Transverse colon (tissue), 4 donors: ENCODE measurements at regions not wholly inside any gene's neighbourhood (a gene's known extent, or its start where the extent isn't known, plus 50 kb on each side); places are given as distances from the start of the nearest gene placed in this dataset.

Experiments
- DNase-seq: peaks from one replicate; pipeline ENCODE4 v3.0.0-alpha.2; 2019
- H3K27ac ChIP-seq, 4 donors: fragments of 200-600 bp; sonication (generic); 2 replicates each; pipeline ENCODE4 v1.5.1; 2016 to 2018; ENCODE audit warnings: inconsistent platforms in 4 of 4
- H3K27me3 ChIP-seq: fragments of 200-600 bp; sonication (generic); 2 replicates; pipeline ENCODE4 v1.5.1; 2017; ENCODE audit warnings: inconsistent platforms
- H3K36me3 ChIP-seq, 4 donors: fragments of 200-600 bp; sonication (generic); 2 replicates each; pipeline ENCODE4 v1.5.1; 2017 to 2019; ENCODE audit warnings: inconsistent platforms in 4 of 4
- H3K4me1 ChIP-seq, 4 donors: fragments of 200-600 bp; sonication (generic); 2 replicates each; pipeline ENCODE4 v1.5.1; 2017 to 2020; ENCODE audit warnings: inconsistent platforms in 4 of 4
- H3K4me3 ChIP-seq, 4 donors: fragments of 200-600 bp; sonication (generic); 1 replicate in 1 of 4; 2 replicates in 3 of 4; pipeline versions ENCODE4 v1.5.1 to v1.6.1; 2017 to 2019; ENCODE audit warnings: inconsistent platforms in 4 of 4
- H3K9me3 ChIP-seq, 2 donors: fragments of 200-600 bp; sonication (generic); 2 replicates each; pipeline ENCODE4 v1.5.1; 2017 to 2019; ENCODE audit warnings: inconsistent platforms in 2 of 2
- EP300 ChIP-seq: sonication (generic); formaldehyde crosslinking; IDR thresholded peaks from one replicate; pipeline ENCODE4 v1.6.1; 2017; ENCODE audit warnings: antibody characterized with exemption, low read depth
- POLR2A ChIP-seq: fragments of 450-650 bp; IDR thresholded peaks from one replicate; pipeline ENCODE4 v1.6.1; 2016; ENCODE audit warnings: antibody characterized with exemption, mild to moderate bottlenecking, moderate library complexity
- POLR2AphosphoS5 ChIP-seq, 3 donors: sonication (generic); formaldehyde crosslinking; IDR thresholded peaks; one replicate each; pipeline ENCODE4 v1.6.1; 2016; ENCODE audit warnings: antibody characterized with exemption in 3 of 3
- WGBS, 2 donors: methylation state at CpG; one replicate each; pipeline ENCODE4 v1.1.5; 2018; ENCODE audit warnings: low coverage in 1 of 2; 5-methylcytosine and 5-hydroxymethylcytosine counted together
- in situ Hi-C, 4 donors: fragments of 200-750 bp; cut with MboI; loops; one replicate each; pipeline versions ENCODE4 v1.15.0 to v1.15.1; 2017; ENCODE audit warnings: low sequenced_read_pairs in 3 of 4, low pct_ligation_motif_present in 1 of 4, low pct_unique_long_range_greater_than_20kb in 1 of 4
- intact Hi-C: fragments of 100-400 bp; cut with DNase I; formaldehyde crosslinking; loops from one replicate; pipeline ENCODE4 v1.15.1; 2023; ENCODE audit warnings: low total_unique reads
- TF ChIP-seq, protein P1 (sequence below), 5 experiments: fragments of 200-600 bp in 3 of 5; fragments of 450-650 bp in 2 of 5; sonication (generic) in 3 of 5; IDR thresholded peaks; 1 replicate in 2 of 5; 2 replicates in 3 of 5; pipeline ENCODE4 v1.5.1; 2016 to 2017; ENCODE audit warnings: antibody characterized with exemption in 5 of 5, inconsistent platforms in 3 of 5, mild to moderate bottlenecking in 2 of 5, moderate library complexity in 1 of 5

- no peaks in the 10 kb centered on the region for H3K27me3 ChIP-seq
- intact Hi-C loops (no loop called here), in situ Hi-C loops (no loop called here)
- no peaks in the 10 kb centered on the region for H3K36me3 ChIP-seq
- 72% methylated on average over 2 of the region's 2 CpGs; no CpG with 5 or more reads in 1 of the 2 donors for WGBS, 2 donors
- no peak overlapping the region for H3K27ac ChIP-seq
- no peak overlapping the region for H3K4me3 ChIP-seq
- H3K4me1 ChIP-seq = no peaks in the 10 kb centered on the region
- DNase-seq = no peak
- no peaks in the 10 kb centered on the region for H3K9me3 ChIP-seq
- TF ChIP-seq, protein P1, sequence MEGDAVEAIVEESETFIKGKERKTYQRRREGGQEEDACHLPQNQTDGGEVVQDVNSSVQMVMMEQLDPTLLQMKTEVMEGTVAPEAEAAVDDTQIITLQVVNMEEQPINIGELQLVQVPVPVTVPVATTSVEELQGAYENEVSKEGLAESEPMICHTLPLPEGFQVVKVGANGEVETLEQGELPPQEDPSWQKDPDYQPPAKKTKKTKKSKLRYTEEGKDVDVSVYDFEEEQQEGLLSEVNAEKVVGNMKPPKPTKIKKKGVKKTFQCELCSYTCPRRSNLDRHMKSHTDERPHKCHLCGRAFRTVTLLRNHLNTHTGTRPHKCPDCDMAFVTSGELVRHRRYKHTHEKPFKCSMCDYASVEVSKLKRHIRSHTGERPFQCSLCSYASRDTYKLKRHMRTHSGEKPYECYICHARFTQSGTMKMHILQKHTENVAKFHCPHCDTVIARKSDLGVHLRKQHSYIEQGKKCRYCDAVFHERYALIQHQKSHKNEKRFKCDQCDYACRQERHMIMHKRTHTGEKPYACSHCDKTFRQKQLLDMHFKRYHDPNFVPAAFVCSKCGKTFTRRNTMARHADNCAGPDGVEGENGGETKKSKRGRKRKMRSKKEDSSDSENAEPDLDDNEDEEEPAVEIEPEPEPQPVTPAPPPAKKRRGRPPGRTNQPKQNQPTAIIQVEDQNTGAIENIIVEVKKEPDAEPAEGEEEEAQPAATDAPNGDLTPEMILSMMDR (IDR thresholded peaks at IDR 0.05) = no peak
- TF ChIP-seq POLR2A (no peak), POLR2AphosphoS5 (IDR thresholded peaks at IDR 0.05) (no peak), EP300 (no peak)
Observed at GRCh38 chrX:68923147-68923546, 94.3 kb downstream of the EFNB1 start.

- Histone ChIP-seq H3K27ac (no peak overlapping the region), H3K27me3 (no peaks in the 10 kb centered on the region), H3K4me3 (no peak overlapping the region), H3K9me3 (no peaks in the 10 kb centered on the region), H3K36me3 (no peaks in the 10 kb centered on the region), H3K4me1 (no peaks in the 10 kb centered on the region)
- 70 to 80% methylated on average over 2 to 4 of the region's 6 CpGs for WGBS, 2 donors
- DNase-seq = no peak
- TF ChIP-seq POLR2AphosphoS5 (IDR thresholded peaks at IDR 0.05) = no peak
- TF ChIP-seq EP300 = no peak
- intact Hi-C loops = no loop called here
- in situ Hi-C loops = no loop called here
Observed at GRCh38 chrX:68922013-68922412, 93.2 kb downstream of the EFNB1 start.

DNA sequence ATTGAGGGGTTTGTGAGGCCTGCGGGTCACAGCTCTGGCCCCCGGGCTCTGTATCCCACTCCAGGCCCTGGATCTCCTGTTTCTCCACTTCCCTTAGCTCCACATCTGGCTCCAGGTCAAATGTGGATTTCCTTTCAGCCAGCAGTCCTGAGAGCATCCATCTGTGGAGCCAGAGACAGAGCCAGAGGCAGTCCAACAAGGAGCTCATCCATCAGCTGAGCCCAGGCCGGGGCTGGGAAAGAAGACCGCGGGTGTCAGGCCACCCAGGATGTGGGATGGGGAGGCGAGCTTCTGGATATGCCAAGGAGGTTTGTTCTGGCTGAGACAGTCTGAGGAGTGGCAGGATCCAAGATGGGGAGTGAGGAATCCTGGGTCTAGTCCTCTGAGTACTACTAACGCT lies 91.7 kb downstream of the EFNB1 start:
- no peaks in the 10 kb centered on the region for H3K27me3 ChIP-seq

DNA sequence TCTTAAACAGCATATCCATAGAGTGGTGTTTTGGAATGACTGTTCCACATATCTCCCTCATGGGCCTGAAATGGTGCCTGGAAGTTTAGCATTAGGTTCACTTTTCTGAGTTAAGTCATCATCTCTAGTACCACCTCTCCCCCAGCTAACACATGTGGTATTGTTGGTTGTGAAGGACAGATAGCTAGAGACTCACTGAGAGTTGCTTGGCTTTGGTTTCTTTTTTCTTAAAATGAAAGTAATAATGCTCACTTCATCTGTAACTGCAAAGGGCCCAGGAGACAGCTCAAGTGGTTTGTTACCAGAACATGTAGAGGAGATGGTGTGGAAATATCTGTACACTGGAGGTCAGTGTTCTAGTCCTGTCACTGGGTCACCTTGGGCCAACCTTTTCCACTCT lies 90.9 kb downstream of the EFNB1 start:
- no peaks in the 10 kb centered on the region for H3K4me1 ChIP-seq
- no peaks in the 10 kb centered on the region for H3K27me3 ChIP-seq
- no peak for TF ChIP-seq POLR2AphosphoS5 (IDR thresholded peaks at IDR 0.05)
- TF ChIP-seq, protein P1 (IDR thresholded peaks at IDR 0.05) = no peak
- TF ChIP-seq POLR2A = no peak
- no peak for TF ChIP-seq EP300
- H3K9me3 ChIP-seq = no peaks in the 10 kb centered on the region
- in situ Hi-C loops (no loop called here), intact Hi-C loops (no loop called here)
- H3K36me3 ChIP-seq = no peaks in the 10 kb centered on the region
- no peak for DNase-seq
- no peak overlapping the region for H3K4me3 ChIP-seq
- no peak overlapping the region for H3K27ac ChIP-seq

More for the DNA sequence above, 91.7 kb downstream of the EFNB1 start:
- H3K27ac ChIP-seq = no peak overlapping the region
- no peaks in the 10 kb centered on the region for H3K9me3 ChIP-seq
- H3K36me3 ChIP-seq = no peaks in the 10 kb centered on the region
- no peaks in the 10 kb centered on the region for H3K4me1 ChIP-seq
- no peak for TF ChIP-seq EP300
- in situ Hi-C loops (no loop called here), intact Hi-C loops (no loop called here)
- WGBS, 2 donors = 68% methylated on average over 7 of the region's 7 CpGs; no CpG with 5 or more reads in 1 of the 2 donors
- no peak overlapping the region for H3K4me3 ChIP-seq
- no peak for DNase-seq

GRCh38 chrX:68918202-68918601 lies 89.4 kb downstream of the EFNB1 start:
- Histone ChIP-seq H3K36me3 (no peaks in the 10 kb centered on the region), H3K4me1 (no peaks in the 10 kb centered on the region), H3K27me3 (no peaks in the 10 kb centered on the region), H3K27ac (no peak overlapping the region), H3K4me3 (no peak overlapping the region), H3K9me3 (no peaks in the 10 kb centered on the region)
- TF ChIP-seq POLR2A = no peak
- TF ChIP-seq EP300 = no peak
- no peak for TF ChIP-seq POLR2AphosphoS5 (IDR thresholded peaks at IDR 0.05)
- TF ChIP-seq, protein P1 (IDR thresholded peaks at IDR 0.05) = no peak
- in situ Hi-C loops = no loop called here
- DNase-seq = no peak
- intact Hi-C loops = no loop called here
- WGBS, 2 donors = 45% methylated on average over 2 of the region's 2 CpGs; no CpG with 5 or more reads in 1 of the 2 donors
